PC-9 (cell line): ENCODE measurements at regions not wholly inside any gene's neighbourhood (a gene's known extent, or its start where the extent isn't known, plus 50 kb on each side); places are given as distances from the start of the nearest gene placed in this dataset.

Source experiments
- BruUV-seq: library from RNA; stranded (reverse); fragments of 400-500 nt; replicated peaks from 2 replicates; lab custom pipeline; 2021; lab: Mats Ljungman, UMichigan
- CTCF ChIA-PET: fragments of 300-600 bp; sonication (Branson Sonifier 250); formaldehyde crosslinking; loops from one replicate; lab custom pipeline; 2022; ENCODE audit warnings: antibody characterized with exemption; lab: Charles Lee
- POLR2A ChIA-PET: fragments of 300-600 bp; sonication (Branson Sonifier 250); formaldehyde crosslinking; loops from one replicate; lab custom pipeline; 2022; ENCODE audit warnings: antibody characterized with exemption; ENCODE audit not compliant: unreplicated experiment; lab: Charles Lee
- DNase-seq, 2 experiments: peaks; one replicate each; pipeline versions ENCODE4 v3.0.0 to v3.0.0-alpha.2; 2015 to 2022; ENCODE audit warnings: mixed read lengths in 1 of 2
- H2AFZ ChIP-seq: fragments of 200-600 bp; sonication (generic); 2 replicates; pipeline ENCODE4 v1.8.1; 2017; ENCODE audit warnings: antibody characterized with exemption
- H3F3A ChIP-seq: fragments of 200-600 bp; sonication (generic); 2 replicates; pipeline ENCODE4 v1.8.1; 2017; ENCODE audit warnings: antibody characterized with exemption, mild to moderate bottlenecking, low read depth; ENCODE audit not compliant: insufficient read depth
- H3K27ac ChIP-seq: fragments of 200-600 bp; sonication (generic); 2 replicates; pipeline ENCODE4 v1.6.1; 2016; ENCODE audit warnings: mixed run types
- H3K27me3 ChIP-seq: fragments of 200-600 bp; sonication (generic); 2 replicates; pipeline ENCODE4 v1.6.1; 2016; ENCODE audit warnings: low read depth, mixed run types; ENCODE audit not compliant: insufficient read depth
- H3K36me3 ChIP-seq: fragments of 200-600 bp; sonication (generic); 2 replicates; pipeline ENCODE4 v1.6.1; 2016; ENCODE audit warnings: low read depth, mixed run types
- H3K4me1 ChIP-seq: fragments of 200-600 bp; sonication (generic); replicated peaks from 2 replicates; pipeline ENCODE4 v1.6.1; 2016; ENCODE audit warnings: mixed run types; ENCODE audit not compliant: insufficient read depth
- H3K4me2 ChIP-seq: fragments of 200-600 bp; sonication (generic); 2 replicates; pipeline ENCODE4 v1.6.1; 2017; ENCODE audit warnings: mixed run types
- H3K4me3 ChIP-seq: fragments of 200-600 bp; sonication (generic); 2 replicates; pipeline ENCODE4 v1.6.1; 2016; ENCODE audit warnings: mixed run types
- H3K79me2 ChIP-seq: fragments of 200-600 bp; sonication (generic); 2 replicates; pipeline ENCODE4 v1.6.1; 2017; ENCODE audit warnings: low read depth, mixed run types
- H3K9me2 ChIP-seq: fragments of 200-600 bp; sonication (generic); 2 replicates; pipeline ENCODE4 v1.8.1; 2017; ENCODE audit warnings: mild to moderate bottlenecking; ENCODE audit not compliant: insufficient read depth
- H3K9me3 ChIP-seq: fragments of 200-600 bp; sonication (generic); 2 replicates; pipeline ENCODE4 v1.8.1; 2016; ENCODE audit warnings: low read depth; ENCODE audit not compliant: insufficient read depth
- H4K20me1 ChIP-seq: fragments of 200-600 bp; sonication (generic); 2 replicates; pipeline ENCODE4 v1.8.1; 2017; ENCODE audit not compliant: insufficient read depth
- CTCF ChIP-seq: fragments of 200-600 bp; sonication (generic); conservative IDR thresholded peaks from 2 replicates; pipeline ENCODE4 v1.6.1; 2017; ENCODE audit warnings: mixed run types, antibody characterized with exemption, mild to moderate bottlenecking, moderate library complexity
- EZH2 ChIP-seq: fragments of 200-600 bp; sonication (generic); IDR thresholded peaks from 2 replicates; pipeline ENCODE4 v1.8.0; 2017; ENCODE audit warnings: antibody characterized with exemption, low read depth
- intact Hi-C: fragments of 100-400 bp; cut with micrococcal nuclease; formaldehyde crosslinking; loops from one replicate; pipeline ENCODE4 v1.10.0; 2022; ENCODE audit not compliant: unreplicated experiment

GRCh38 chr7:114133717-114134116 lies 214.9 kb upstream of the PPP1R3A start:
- no peaks in the 10 kb centered on the region for H3K9me3 ChIP-seq
- intact Hi-C loops, result no loop called here
- BruUV-seq, result no TSS peak
- no peaks in the 10 kb centered on the region for H3F3A ChIP-seq
- no peaks in the 10 kb centered on the region for H3K27me3 ChIP-seq
- ChIA-PET POLR2A (no interaction called here), CTCF (no interaction called here)
- no peak for DNase-seq
- no peaks in the 10 kb centered on the region for H3K4me1 ChIP-seq
- H3K4me3 ChIP-seq, result no peak overlapping the region
- no peak overlapping the region for H3K27ac ChIP-seq
- no peak overlapping the region for H3K4me2 ChIP-seq
- no peaks in the 10 kb centered on the region for H4K20me1 ChIP-seq
- TF ChIP-seq EZH2, result no peak
- TF ChIP-seq CTCF, result no peak
- H3K79me2 ChIP-seq, result no peaks in the 10 kb centered on the region
- no peaks in the 10 kb centered on the region for H3K9me2 ChIP-seq
- H2AFZ ChIP-seq, result no peak overlapping the region
- H3K36me3 ChIP-seq, result no peaks in the 10 kb centered on the region

- Histone ChIP-seq H3K9me3 (no peaks in the 10 kb centered on the region), H3K4me2 (no peak overlapping the region), H2AFZ (no peak overlapping the region), H3K27ac (no peak overlapping the region), H3K79me2 (no peaks in the 10 kb centered on the region), H3K9me2 (no peaks in the 10 kb centered on the region), H3K27me3 (no peaks in the 10 kb centered on the region), H3K4me3 (no peak overlapping the region), H3K36me3 (no peaks in the 10 kb centered on the region), H3K4me1 (no peaks in the 10 kb centered on the region), H4K20me1 (no peaks in the 10 kb centered on the region), H3F3A (no peaks in the 10 kb centered on the region)
- no peak for TF ChIP-seq EZH2
- no peak for TF ChIP-seq CTCF
- DNase-seq, result no peak
- ChIA-PET CTCF (no interaction called here), POLR2A (no interaction called here)
- BruUV-seq, result no TSS peak
- intact Hi-C loops, result no loop called here
These were observed 212.1 kb upstream of the PPP1R3A start for GRCh38 chr7:114130866-114131265.

GRCh38 chr7:114128880-114129279 lies 210.1 kb upstream of the PPP1R3A start:
- CTCF ChIA-PET, result no interaction called here
- H3K36me3 ChIP-seq, result no peaks in the 10 kb centered on the region
- TF ChIP-seq EZH2 (no peak), CTCF (no peak)
- H3K9me2 ChIP-seq, result no peaks in the 10 kb centered on the region
- H3F3A ChIP-seq, result no peaks in the 10 kb centered on the region
- no peak for DNase-seq
- intact Hi-C loops, result no loop called here
- H3K27ac ChIP-seq, result no peak overlapping the region
- H3K9me3 ChIP-seq, result no peaks in the 10 kb centered on the region
- no peak overlapping the region for H3K4me2 ChIP-seq
- no TSS peak for BruUV-seq
- H2AFZ ChIP-seq, result no peak overlapping the region
- no peaks in the 10 kb centered on the region for H3K4me1 ChIP-seq
- no peaks in the 10 kb centered on the region for H3K79me2 ChIP-seq
- H3K4me3 ChIP-seq, result no peak overlapping the region
- H3K27me3 ChIP-seq, result no peaks in the 10 kb centered on the region
- no peaks in the 10 kb centered on the region for H4K20me1 ChIP-seq
- POLR2A ChIA-PET, result no interaction called here
